GM21825 (cell line): ENCODE measurements at regions not wholly inside any gene's neighbourhood (a gene's known extent, or its start where the extent isn't known, plus 50 kb on each side); places are given as distances from the start of the nearest gene placed in this dataset.

Source experiments
- ATAC-seq: cut with Tn5 transposase; IDR thresholded peaks from one replicate; pipeline ENCODE4 v1.9.1; 2021; ENCODE audit warnings: mild to moderate bottlenecking, moderate library complexity; ENCODE audit not compliant: unreplicated experiment

GRCh38 chr3:163126115-163126514, 1629.5 kb downstream of the OTOL1 start:
- ATAC-seq: no peak
